K562 (cell line): ENCODE measurements at regions not wholly inside any gene's neighbourhood (a gene's known extent, or its start where the extent isn't known, plus 50 kb on each side); places are given as distances from the start of the nearest gene placed in this dataset.

Source experiments
- ATAC-seq: fragments of 200-7000 bp; cut with Tn5 transposase; 3 replicates; pipeline ENCODE4 v1.9.1; 2020; ENCODE audit warnings: moderate library complexity
- BruUV-seq: library from RNA; stranded (reverse); fragments of 400-500 nt; replicated peaks from 2 replicates; lab custom pipeline; 2021; lab: Mats Ljungman, UMichigan
- CTCF ChIA-PET: fragments of 300-600 bp; formaldehyde crosslinking; extraction: SDS; loops from one replicate; lab custom pipeline; 2021; ENCODE audit warnings: low intra/inter-chr PET ratio; lab: Yijun Ruan, JAX
- POLR2A ChIA-PET: fragments of 300-600, 350-650 bp; sonication (Branson Sonifier 250); formaldehyde crosslinking; extraction: SDS; loops from one replicate; lab custom pipeline; 2021; ENCODE audit warnings: antibody characterized with exemption, inconsistent platforms; lab: Yijun Ruan, JAX
- DNase-seq, 4 experiments: peaks; one replicate each; pipeline versions ENCODE4 v3.0.0 to v3.0.0-alpha.2; 2011 to 2018; ENCODE audit warnings: low spot score in 3 of 4, mixed read lengths in 3 of 4; ENCODE audit errors: extremely low read depth in 1 of 4
- FAIRE-seq: peaks from 2 replicates; lab custom pipeline; 2011; peaks lifted over from hg19 to GRCh38; lab: Jason Lieb, UNC
- H2AFZ ChIP-seq: 2 replicates; pipeline ENCODE4 v1.6.0; 2011; ENCODE audit warnings: low read depth, low read length, control low read depth, inconsistent platforms
- H3K27ac ChIP-seq: fragments of 200-600 bp; 3 replicates; pipeline ENCODE4 v1.8.0; 2011; ENCODE audit warnings: low read depth, mild to moderate bottlenecking, control low read depth, inconsistent platforms, low read length, moderate library complexity, mixed read lengths; ENCODE audit errors: extremely low read depth
- H3K27me3 ChIP-seq, 2 experiments: fragments of 300-600 bp in 1 of 2; 2 replicates in 1 of 2; 3 replicates in 1 of 2; pipeline versions ENCODE4 v1.6.0 to v1.8.0; 2011; ENCODE audit warnings: inconsistent platforms in 2 of 2, low read length in 2 of 2, mild to moderate bottlenecking in 1 of 2, mixed read lengths in 1 of 2, moderate library complexity in 1 of 2; ENCODE audit not compliant: control insufficient read depth in 2 of 2, insufficient read depth in 2 of 2
- H3K36me3 ChIP-seq: fragments of 300-600 bp; 3 replicates; pipeline ENCODE4 v1.8.0; 2011; ENCODE audit warnings: mild to moderate bottlenecking, low read length, inconsistent platforms; ENCODE audit not compliant: control insufficient read depth, insufficient read depth
- H3K4me1 ChIP-seq, 2 experiments: fragments of 200-600 bp in 1 of 2; replicated peaks in 1 of 2; 2 replicates in 1 of 2; 3 replicates in 1 of 2; pipeline versions ENCODE4 v1.5.1 to v1.8.0; 2011; ENCODE audit warnings: inconsistent platforms in 2 of 2, low read length in 2 of 2, mild to moderate bottlenecking in 1 of 2, mixed read lengths in 1 of 2, moderate library complexity in 1 of 2; ENCODE audit not compliant: control insufficient read depth in 2 of 2, insufficient read depth in 2 of 2
- H3K4me2 ChIP-seq: 2 replicates; pipeline ENCODE4 v1.6.1; 2011; ENCODE audit warnings: low read length, control low read depth, inconsistent platforms, mixed read lengths; ENCODE audit not compliant: insufficient read depth
- H3K4me3 ChIP-seq: fragments of 200-600 bp; sonication (generic), shearing (Covaris generic); 2 replicates; pipeline ENCODE4 v1.5.1; 2016; ENCODE audit warnings: control low read depth, inconsistent platforms
- H3K79me2 ChIP-seq: fragments of 200-600 bp; 3 replicates; pipeline ENCODE4 v1.8.0; 2011; ENCODE audit warnings: low read length, inconsistent platforms; ENCODE audit not compliant: control insufficient read depth, insufficient read depth
- H3K9ac ChIP-seq, 2 experiments: 2 replicates each; pipeline versions ENCODE4 v1.6.0 to v1.6.1; 2011; ENCODE audit warnings: low read depth in 2 of 2, low read length in 2 of 2, control low read depth in 1 of 2, inconsistent platforms in 1 of 2, mild to moderate bottlenecking in 1 of 2, mixed read lengths in 1 of 2; ENCODE audit not compliant: insufficient read depth in 1 of 2
- H3K9me1 ChIP-seq: one replicate; pipeline ENCODE4 v1.6.0; 2011; ENCODE audit warnings: inconsistent platforms, mild to moderate bottlenecking, low read length, moderate library complexity; ENCODE audit not compliant: control insufficient read depth, insufficient read depth
- H3K9me3 ChIP-seq: replicated peaks from 2 replicates; pipeline ENCODE4 v1.5.1; 2011; ENCODE audit warnings: low read depth, low read length, inconsistent platforms; ENCODE audit not compliant: control insufficient read depth, insufficient read depth
- H4K20me1 ChIP-seq: replicated peaks from 2 replicates; pipeline ENCODE4 v1.6.1; 2011; ENCODE audit warnings: low read length, inconsistent platforms, mixed read lengths; ENCODE audit not compliant: control insufficient read depth, insufficient read depth
- CBX3 ChIP-seq, 2 experiments: IDR thresholded peaks; 1 replicate in 1 of 2; 2 replicates in 1 of 2; pipeline ENCODE4 v1.6.1; 2012; ENCODE audit warnings: inconsistent platforms in 2 of 2, low read length in 2 of 2, borderline replicate concordance in 1 of 2, control low read depth in 1 of 2
- CHAMP1 ChIP-seq: fragments of 450-650 bp; IDR thresholded peaks from 2 replicates; pipeline ENCODE4 v1.6.1; 2016; ENCODE audit warnings: mild to moderate bottlenecking
- TRIM28 ChIP-seq: fragments of 450-650 bp; IDR thresholded peaks from 2 replicates; pipeline ENCODE4 v1.6.1; 2017
- ZNF280A ChIP-seq: fragments of 450-650 bp; IDR thresholded peaks from 2 replicates; pipeline ENCODE4 v1.6.1; 2018; ENCODE audit warnings: mild to moderate bottlenecking, low read depth; ENCODE audit not compliant: partially characterized antibody
- WGBS: fragments of 100-300 bp; shearing (Covaris generic); methylation state at CpG from one replicate; pipeline ENCODE4 v1.1.6; 2016; ENCODE audit warnings: low coverage, mixed read lengths; ENCODE audit not compliant: insufficient coverage; ENCODE audit errors: missing lambda C conversion rate; 5-methylcytosine and 5-hydroxymethylcytosine counted together
- in situ Hi-C: fragments of 300-500 bp; cut with MboI; formaldehyde crosslinking; loops from 4 replicates; pipeline ENCODE4 v1.15.0; 2018; ENCODE audit warnings: inconsistent platforms, mixed read lengths
- intact Hi-C: fragments of 100-400 bp; cut with micrococcal nuclease; formaldehyde crosslinking; loops from 2 replicates; pipeline ENCODE4 v1.14.2; 2022

GRCh38 chr3:194237110-194237509 lies 101.2 kb downstream of the HES1 start:
- H3K9me3 ChIP-seq: peaks cover 9% of the 10 kb centered on the region; the same call in 1 of the 2 replicates
- no TSS peak for BruUV-seq
- H3K4me1 ChIP-seq: peaks cover under 1 to 25% of the 10 kb centered on the region in 2 experiments; a peak in 4 of 5 replicates
- ATAC-seq (no peak), FAIRE-seq (no peak), DNase-seq (no peak)
- in situ Hi-C loops: no loop called here
- WGBS: 50% methylated on average over 5 of the region's 5 CpGs
- no peak overlapping the region for H3K9ac ChIP-seq
- ChIA-PET CTCF (no interaction called here), POLR2A (interaction anchor here (0.5 to 0.6 kb wide), 2 partner anchors 402 to 470 kb away, joined by 3 read pairs; no protein-coding TSS in a partner anchor)
- no peaks in the 10 kb centered on the region for H3K79me2 ChIP-seq
- no peak overlapping the region for H3K4me3 ChIP-seq
- H2AFZ ChIP-seq: peak overlapping the region; percentile 17; the same call in 1 of the 2 replicates
- no peaks in the 10 kb centered on the region for H3K36me3 ChIP-seq
- no peaks in the 10 kb centered on the region for H3K9me1 ChIP-seq
- no peak overlapping the region for H3K27ac ChIP-seq
- H3K4me2 ChIP-seq: no peak overlapping the region
- no peaks in the 10 kb centered on the region for H3K27me3 ChIP-seq
- intact Hi-C loops: no loop called here
- TF ChIP-seq CHAMP1 (no peak), ZNF280A (peak; percentile 65), CBX3 (IDR thresholded peaks at IDR 0.05; ENCODE audit: borderline replicate concordance in 1 of 2, low read length in 2 of 2) (peak in 1 of 2 experiments; percentile 66; a peak in 2 of 3 replicates), TRIM28 (peak; percentile 36; the same call in 1 of the 2 replicates)
- no peaks in the 10 kb centered on the region for H4K20me1 ChIP-seq
